Activated CD4-positive, alpha-beta T cell treated with anti-CD3 and anti-CD28 coated beads, Interleukin-2, amount 50 U/mL, for 24 hours (primary cell): ENCODE measurements at regions not wholly inside any gene's neighbourhood (a gene's known extent, or its start where the extent isn't known, plus 50 kb on each side); places are given as distances from the start of the nearest gene placed in this dataset.

Source experiments
- DNase-seq, 2 donors: peaks; one replicate each; pipeline ENCODE4 v3.0.0-alpha.2; 2020; ENCODE audit warnings: low read depth in 1 of 2, low spot score in 1 of 2

DNA sequence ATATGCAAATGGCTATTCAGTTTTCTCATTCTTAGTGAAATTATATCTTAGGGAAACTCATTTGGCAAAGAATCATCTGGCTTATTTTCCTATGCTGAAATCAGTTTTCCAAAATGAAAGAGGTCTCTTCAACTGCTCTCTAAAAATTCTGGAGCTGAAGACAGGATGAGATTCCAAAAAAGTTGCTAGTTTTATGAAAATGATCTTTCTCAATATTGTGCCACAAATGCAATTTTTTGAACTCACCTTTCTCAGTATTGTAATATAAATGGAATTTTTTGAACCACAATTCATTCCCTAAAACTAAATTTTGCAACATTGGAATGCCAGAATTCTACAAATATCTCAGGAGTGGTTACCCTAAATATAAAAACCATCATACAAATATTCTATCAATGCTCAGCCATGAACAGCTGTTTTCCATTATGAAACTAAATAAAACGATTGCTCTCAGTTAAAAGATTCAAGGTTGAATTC, 147.7 kb upstream of the PKDCC start:
- no peak for DNase-seq

DNA sequence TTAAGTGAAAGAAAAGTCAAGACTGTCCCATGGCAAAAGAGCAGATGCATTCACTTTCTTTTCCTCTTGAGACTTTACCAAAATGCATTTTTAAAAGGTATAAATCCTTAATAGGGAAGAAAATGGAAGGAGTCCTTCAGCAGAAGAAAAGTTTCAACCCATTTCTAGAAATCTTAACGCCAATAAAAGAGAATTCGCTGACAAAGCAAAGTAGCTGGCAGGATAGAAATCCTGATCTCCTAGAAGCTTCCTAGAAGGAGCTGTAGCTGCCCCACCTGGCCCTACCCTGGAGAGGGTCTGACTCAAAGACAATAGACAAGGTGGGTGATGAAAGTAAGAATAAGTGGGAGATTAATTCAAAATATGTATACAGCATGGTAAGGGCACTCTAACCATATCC, 144.9 kb upstream of the PKDCC start:
- no peak for DNase-seq

DNA sequence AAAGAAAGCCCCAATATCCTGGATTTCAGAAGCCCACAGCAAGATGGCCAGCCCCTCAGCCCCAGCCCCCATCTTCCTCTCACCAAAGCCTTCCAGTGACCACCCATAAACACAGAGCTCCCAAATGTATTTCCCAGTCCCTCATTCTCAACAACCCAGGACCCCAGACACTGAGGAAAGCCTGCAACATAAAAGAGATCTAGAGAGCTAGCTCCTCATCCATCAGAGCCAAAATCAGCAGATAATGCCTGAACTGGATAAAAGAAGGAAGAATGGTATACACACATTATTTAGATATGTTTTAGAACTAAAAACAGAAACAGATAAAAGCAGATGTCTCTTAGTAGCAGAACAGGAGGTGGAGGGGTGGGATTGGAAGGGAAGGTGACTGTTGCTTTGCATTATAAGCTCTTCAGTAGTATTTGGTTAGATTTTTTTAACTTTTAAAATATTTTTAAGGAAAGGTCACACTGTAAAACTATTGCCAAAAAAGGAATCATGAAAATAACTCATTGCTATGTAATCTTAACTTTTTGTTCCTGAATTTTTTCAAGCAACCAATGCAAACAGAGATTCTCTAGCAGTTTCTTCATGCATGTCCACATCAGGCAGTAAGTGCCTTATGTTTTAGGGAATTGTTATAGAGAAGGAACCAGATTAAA, 144.2 kb upstream of the PKDCC start:
- no peak for DNase-seq

DNA sequence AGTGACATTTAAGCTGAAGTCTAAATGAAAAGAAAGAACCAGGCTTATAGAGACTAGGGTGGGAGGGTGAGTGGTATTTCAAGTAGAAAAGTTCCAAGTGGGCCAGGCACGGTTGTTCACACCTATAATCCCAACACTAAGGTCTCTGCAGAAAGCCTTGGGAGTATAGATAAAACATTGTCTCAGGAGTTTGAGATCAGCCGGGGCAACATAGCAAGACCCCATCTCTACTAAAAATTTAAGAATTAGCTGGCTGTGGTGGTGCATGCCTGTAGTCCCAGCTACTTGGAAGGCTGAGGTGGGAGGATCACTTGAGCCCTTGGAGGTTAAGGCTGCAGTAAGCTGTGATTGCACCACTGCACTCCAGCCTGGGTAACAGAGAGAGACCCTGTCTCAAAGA, 143.4 kb upstream of the PKDCC start:
- DNase-seq = no peak

DNA sequence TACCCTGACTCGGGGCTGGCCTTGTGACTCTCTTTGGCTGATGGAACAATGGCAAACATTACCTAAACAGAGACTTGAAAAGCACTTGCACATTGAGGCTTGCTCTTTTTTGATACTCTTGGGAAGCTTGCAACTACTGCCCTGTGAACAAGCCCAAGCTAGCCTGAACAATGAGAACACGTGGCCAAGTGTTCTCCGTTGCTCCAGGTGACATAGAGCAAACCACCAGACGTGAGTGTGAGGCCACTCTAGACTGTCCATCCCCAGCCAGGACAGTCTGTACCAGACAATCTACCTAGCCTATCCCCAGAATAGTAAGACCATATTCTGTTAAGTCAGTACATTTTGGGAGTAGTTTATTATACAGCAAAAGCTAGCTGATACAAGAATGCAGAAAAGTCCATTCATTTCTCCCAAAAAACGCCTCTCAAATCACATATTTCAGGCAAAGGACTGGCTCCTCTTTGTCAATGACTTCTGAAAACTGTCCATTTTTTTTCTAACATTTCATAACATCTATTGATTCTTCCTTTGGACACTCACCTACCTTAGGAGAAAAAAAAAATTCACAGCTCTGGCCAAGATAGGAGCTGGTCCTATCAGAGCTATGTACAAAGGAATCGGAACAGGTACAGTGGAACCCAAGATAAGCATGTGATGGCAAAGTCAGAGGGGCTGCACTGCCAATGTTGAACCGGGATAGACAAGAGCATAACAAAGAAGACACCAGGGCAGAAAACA, 142.1 kb upstream of the PKDCC start:
- no peak for DNase-seq

DNA sequence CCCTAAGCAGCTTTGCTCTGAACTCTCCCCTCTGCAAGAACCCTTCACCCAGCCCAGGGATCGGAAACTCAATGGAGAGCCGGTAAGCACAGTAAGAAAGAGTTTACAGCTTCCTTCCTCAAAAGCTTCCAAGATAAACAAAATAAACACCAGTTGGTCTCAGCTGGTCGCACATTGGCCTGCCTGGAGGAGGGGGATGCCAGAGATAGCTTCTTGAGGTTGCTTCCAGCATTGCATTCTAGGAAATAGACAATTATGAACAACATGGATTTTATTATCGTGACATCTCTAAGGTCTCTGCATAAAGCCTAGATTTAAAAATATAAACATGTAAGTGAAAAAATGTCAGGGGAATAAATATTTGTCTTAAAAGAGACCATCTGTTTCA, 141.5 kb upstream of the PKDCC start:
- DNase-seq = no peak

DNA sequence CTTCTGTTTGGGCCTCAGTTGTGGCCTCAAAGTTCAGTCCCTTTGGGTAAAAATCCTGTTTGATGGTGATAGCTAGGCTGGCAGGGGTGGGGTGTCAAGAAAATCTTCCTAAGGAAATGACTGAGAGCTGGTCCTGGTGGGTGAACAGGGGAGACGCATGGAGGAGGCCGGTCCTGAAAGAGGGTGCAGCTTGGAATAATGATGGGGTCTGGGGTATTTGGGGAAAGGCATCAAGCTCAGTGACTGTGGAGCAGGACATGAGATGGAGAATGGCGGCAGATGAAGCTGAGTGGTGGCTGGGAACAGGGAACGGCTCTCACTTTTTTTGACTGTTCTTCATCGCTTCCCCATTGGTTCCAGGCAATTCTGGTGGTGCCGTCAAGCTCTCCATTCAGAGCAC, 140.7 kb upstream of the PKDCC start:
- no peak for DNase-seq

DNA sequence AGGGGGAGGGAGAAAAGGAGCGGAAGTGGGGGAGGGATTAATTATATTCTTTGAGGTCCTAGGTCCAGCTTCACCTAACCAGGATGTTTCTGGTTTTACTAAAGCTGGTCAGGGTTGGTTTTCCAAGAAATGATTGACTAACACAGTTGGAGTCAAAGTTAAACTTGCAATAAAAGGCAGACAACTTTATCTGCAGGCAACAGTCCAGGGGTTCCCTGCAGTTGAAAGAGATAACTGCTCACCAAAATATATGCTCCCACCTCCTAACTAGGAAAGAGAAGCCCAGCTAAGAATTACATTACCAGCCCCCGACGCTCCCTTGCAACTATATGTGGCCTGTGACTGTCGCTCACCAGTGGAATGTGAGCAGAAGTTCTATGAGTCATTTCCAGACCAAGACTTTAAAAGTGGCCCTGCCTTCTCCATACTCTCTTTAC, 140.0 kb upstream of the PKDCC start:
- no peak for DNase-seq

DNA sequence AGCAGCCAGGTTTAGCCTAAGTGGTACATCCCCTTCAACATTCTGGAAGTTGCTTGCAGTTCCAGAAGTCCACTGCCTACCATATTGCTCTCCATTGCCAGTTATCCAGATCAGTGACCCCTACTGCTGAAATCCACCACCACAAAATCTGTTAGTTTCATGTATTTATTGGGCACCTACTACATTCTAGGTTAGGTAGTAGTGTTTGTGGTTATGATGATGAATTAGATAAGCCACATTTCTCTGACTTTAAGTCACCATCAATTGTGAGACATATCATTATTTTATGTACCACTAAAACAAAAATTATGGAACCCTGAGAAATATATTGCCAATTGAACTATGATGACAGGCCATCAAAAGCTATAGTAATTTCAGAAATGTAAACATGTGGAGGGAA, 139.5 kb upstream of the PKDCC start:
- no peak for DNase-seq

DNA sequence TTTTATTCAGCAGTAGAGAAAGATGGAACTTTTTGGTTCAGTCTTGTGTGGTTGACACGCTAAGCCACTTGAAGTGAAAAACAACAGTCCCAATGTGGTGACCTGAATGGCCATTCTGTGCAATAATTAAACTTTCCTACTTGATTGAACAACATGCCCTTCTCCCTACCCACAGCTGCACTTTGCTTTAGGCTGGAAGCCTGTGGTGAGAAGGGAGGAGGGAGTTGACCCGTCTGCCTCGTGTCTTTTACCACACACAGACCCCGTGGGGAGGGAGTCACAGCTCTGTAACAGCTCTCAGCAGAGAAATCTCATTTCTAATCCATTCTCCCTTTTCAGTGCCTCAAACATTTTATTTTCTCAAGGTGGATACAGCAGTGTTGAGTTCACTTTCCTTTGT, 138.2 kb upstream of the PKDCC start:
- DNase-seq = no peak

DNA sequence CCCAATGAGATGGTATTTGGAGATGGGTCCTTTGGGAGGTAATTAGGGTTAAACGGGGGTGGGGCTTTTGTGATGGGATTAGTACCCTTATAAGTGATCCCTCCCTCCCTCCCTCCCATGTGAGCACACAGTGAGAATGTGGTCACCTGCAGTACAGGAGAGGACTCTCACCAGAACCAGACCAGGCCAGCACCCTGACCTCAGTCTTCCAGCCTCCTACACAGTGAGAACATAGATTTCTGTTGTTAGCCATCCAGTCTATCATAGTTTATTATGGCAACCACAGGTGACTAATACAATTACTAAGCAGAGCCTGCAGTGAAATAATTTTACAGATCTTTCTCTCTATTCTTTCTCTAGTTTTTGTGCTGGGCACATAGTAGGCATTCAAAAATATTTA, 137.7 kb upstream of the PKDCC start:
- DNase-seq = no peak

DNA sequence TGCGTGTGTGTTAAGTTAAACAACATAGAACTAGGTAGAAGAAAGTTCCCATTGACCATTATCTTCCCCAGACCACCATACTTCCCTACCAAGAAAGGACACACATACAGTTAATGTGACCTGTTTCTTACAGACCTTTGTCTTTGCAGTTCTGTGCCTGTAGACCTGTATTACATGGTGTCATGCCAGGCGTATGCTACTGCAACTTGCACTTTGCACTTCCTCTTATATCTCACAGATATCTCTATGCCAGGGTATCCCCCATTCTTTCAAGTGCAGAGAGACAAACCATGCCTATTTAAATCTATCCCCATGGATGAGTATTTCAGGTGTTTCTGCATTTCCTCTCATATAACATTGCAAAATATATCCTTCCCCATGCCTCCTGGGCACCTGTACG, 136.8 kb upstream of the PKDCC start:
- DNase-seq = no peak

DNA sequence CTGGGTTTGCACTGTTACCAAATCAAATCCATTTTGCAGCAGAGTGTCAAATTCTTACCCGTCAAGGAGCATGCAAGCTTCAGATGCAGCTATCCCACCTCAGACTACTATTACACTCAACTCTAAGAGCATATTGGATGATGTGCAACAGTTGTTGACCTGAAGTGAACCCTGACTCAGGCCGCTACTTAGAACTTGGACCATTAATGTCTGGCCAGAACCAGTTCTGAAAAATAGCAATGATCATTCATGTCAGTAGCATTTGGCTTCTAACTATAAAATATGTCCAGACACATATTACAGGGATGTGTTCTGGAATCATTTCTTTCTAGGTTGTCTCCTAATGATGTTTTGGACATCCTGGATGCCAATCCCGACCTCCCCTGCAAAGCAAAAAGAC, 135.5 kb upstream of the PKDCC start:
- DNase-seq = no peak

DNA sequence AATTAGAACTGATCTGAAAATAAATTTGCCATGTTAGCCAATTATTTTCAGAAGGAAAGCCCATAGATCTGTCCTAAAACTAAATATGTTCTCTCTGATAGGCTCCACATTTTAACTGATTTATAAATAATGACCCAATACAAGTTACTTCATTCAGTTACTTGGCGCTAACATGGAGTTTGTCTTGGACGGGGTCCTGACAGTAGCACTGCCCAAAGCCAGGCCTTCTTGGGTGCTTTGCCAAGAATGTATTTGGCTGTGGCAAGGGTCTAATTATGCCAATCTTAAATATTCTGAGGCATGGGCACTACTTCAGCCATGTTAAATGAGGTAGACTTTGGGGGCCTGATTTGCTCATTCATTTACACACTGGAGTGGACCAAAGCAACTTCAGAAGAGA, 135.0 kb upstream of the PKDCC start:
- DNase-seq = no peak

DNA sequence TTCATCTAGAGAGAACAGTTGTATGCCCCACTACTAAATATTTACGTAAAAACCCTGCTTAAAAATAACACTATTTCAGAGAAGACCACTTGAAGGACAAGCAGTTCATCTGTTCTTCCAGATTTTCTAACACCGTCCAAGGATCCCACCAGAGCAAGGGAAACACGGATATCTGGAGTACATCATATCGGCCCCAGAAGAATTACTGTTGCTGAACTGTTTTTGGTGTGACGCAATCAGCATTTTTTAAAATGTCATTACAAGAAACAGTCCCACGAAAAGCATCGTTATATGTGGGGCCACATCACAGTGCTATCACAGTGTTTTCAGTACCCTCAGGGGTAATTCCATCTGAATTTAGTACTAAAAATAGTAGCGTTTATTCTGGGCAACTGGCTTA, 134.5 kb upstream of the PKDCC start:
- no peak for DNase-seq

DNA sequence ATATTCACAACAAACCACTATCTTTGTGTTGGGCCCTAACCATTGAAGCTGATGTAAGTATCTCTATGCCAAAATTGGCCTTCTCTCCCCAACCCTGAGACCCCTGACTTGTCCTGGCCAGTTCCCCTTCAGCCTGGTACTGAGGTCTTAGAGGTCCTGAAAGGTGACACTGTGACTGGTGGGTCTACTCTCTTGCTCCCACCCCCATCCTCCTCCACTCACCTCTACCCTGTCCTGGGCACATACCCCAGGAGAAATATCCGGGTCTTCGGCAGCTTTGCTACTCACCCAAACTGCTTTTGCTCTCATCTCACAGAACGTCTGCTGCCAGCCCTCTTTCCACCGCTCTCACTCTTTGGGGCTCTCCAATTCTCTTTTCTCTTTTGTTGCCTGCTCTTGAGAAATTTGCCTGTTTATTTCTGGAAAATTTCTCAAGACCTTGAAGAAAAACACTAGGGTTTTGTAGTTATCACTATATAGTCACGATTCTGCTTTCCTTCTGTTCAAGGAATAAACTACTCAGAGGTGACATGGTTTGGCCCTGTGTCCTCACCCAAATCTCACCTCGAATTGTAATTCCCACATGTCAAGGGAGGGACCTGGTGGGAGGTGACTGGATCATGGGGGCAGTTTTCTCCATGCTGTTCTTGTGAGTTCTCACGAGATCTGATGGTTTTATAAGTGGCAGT, 133.8 kb upstream of the PKDCC start:
- DNase-seq = no peak

DNA sequence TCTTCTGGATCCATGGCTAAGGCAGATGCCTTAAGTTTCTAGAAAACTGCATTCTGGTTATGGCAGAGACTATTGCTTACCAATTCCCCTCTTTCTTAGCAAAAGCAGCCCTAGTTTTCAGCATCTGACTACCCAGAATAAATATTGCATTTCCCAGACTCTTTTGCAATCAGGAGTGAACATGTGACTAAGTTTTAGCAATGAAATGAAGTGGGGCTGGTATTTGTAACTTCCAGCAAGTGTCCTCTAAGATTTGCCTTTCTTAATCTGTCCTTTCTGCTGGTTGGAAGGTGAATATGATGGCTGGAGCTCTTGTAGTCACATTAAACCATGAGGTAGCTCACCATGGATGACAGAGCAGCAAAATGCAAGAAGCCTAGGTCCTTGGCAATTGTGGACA, 132.9 kb upstream of the PKDCC start:
- DNase-seq = no peak

DNA sequence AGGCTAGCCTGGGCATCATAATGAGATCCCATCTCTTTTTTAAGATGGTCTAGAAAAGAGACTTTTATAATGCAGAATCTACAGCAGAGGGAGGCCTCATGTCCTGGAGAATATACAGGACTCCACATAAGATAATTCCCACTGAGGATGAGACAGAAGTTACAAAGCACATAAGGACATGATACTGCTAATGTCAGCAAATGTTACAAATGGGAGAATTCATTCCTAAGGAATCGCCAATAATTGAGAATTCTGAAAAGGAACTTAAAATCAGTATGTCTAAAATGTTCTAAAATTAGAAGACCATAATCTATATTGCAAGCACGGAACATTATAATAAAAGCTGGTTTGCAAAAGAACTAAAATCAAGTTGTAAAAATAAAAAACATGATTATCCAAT, 131.6 kb upstream of the PKDCC start:
- DNase-seq = no peak

DNA sequence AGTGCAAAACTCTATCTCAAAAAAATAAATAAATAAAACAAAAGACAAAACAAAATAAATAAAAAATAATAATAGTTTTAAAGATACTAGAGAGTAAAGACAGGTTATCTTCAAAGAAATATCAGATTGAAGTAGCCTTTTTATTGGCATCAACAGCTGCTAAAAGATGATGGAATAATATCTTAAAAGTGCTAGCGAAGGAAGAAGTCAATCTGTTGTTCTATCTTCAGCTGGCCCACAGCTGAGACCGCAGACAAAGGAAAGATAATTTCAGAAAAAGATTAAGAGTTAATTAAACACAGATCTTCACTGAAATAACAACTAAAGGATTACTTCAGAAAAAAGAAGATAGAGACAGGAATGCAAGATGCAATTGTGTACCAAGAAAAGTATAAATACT, 130.2 kb upstream of the PKDCC start:
- no peak for DNase-seq

DNA sequence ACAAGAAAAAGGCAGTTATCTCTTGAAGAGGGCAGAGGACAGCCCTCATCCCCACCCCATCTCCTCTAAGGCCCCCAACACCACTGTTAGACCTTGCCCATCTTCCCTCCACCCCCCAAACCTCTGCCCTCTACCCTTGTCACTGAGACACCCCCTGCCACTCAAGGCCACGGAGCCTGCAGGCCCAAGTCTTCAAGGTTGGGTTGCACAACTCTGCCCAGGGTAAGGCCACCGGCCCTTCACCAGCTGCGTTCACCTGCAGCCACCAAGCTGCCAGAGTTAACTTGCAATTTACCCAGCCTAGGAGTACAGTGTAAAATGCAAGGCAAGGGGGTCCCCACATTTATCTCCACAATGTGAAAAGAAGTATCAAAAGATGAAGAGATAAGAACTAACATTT, 128.7 kb upstream of the PKDCC start:
- no peak for DNase-seq

DNA sequence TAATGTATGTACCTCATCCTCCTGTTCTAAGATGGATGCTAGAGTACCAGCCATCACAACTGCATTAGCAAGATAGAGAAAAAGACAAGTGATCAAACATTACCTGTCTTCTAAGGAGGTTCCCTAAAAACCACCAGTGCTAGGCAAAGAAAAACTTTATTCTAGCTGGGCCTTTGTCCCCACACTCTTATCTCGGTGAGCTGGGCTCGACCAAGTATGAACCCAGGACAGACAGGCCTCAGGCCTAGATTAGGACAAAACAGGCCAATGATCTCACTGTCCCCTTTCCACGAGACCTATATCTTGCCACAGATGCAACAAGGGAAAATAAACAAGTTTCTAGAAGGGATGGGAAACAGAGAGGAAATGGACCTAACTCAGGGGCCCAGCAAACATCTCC, 127.6 kb upstream of the PKDCC start:
- DNase-seq = no peak

DNA sequence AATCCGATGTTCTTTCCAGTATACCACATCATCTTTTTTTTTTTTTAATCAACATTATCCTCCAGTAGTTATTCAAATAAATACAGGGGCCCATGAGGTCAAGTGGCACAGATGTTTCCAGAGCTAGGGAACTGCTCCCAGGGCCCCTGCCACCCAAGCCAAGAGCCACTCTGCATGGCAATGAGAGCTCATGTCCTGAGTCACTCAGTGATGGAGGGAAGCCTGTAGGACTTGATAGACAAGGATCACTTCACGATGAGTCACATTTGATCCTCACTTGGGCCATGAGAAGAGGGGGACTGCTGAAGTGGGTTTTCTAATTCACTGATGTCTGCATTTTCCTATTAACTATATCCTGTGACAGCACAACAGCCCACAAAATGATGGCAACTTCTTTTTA, 127.0 kb upstream of the PKDCC start:
- no peak for DNase-seq
